ENCODE measurements at regions not wholly inside any gene's neighbourhood (a gene's known extent, or its start where the extent isn't known, plus 50 kb on each side); places are given as distances from the start of the nearest gene placed in this dataset.

GRCh38 chr2:122209377-122209776 is 453.9 kb downstream of the TSN start:
- Histone ChIP-seq H3K4me2 (ENCODE audit: insufficient read depth in 1 of 2, low read depth in 2 of 2, low read length in 2 of 2) (no peak overlapping the region), H2BK15ac (ENCODE audit: low read length) (no peak overlapping the region), H3K9me3 (ENCODE audit: insufficient read depth in 2 of 2, low read depth in 1 of 2, low read length in 1 of 2) (no peaks in the 10 kb centered on the region), H3K4ac (replicated peaks; ENCODE audit: insufficient read length, low read depth, low read length) (no peak overlapping the region), H3K36me3 (ENCODE audit: control insufficient read depth in 2 of 4, insufficient read depth in 4 of 4, low read length in 3 of 4) (no peaks in the 10 kb centered on the region), H2BK20ac (ENCODE audit: low read length) (no peak overlapping the region), H3K9ac (replicated peaks in 1 of 4; ENCODE audit: extremely low read depth in 1 of 4, low read depth in 3 of 4, low read length in 3 of 4) (no peak overlapping the region), H2AK5ac (ENCODE audit: low read depth, low read length) (no peak overlapping the region), H3K79me1 (ENCODE audit: low read depth, low read length) (no peaks in the 10 kb centered on the region), H3K79me2 (ENCODE audit: control insufficient read depth in 1 of 2, insufficient read depth in 2 of 2, low read length in 2 of 2) (no peaks in the 10 kb centered on the region), H4K91ac (replicated peaks; ENCODE audit: insufficient read length, low read length) (no peak overlapping the region), H2BK120ac (replicated peaks; ENCODE audit: low read depth, low read length) (no peak overlapping the region), H3K18ac (ENCODE audit: extremely low read depth, low read length) (no peak overlapping the region), H2BK12ac (ENCODE audit: low read depth, low read length) (no peak overlapping the region), H3K14ac (ENCODE audit: insufficient read length) (no peak overlapping the region), H2BK5ac (ENCODE audit: low read depth, low read length) (no peak overlapping the region), H4K20me1 (replicated peaks in 1 of 2; ENCODE audit: control insufficient read depth in 1 of 2, insufficient read depth in 2 of 2, low read length in 2 of 2) (no peaks in the 10 kb centered on the region), H4K8ac (ENCODE audit: extremely low read depth, insufficient read depth, low read length) (no peak overlapping the region), H3K23ac (ENCODE audit: insufficient read length) (no peak overlapping the region), H3K23me2 (ENCODE audit: low read depth, low read length) (no peaks in the 10 kb centered on the region), H3K27ac (ENCODE audit: low read depth, low read length) (no peak overlapping the region), H3K56ac (replicated peaks; ENCODE audit: insufficient read length, low read depth, low read length) (no peak overlapping the region), H3K27me3 (replicated peaks in 1 of 4; ENCODE audit: control insufficient read depth in 3 of 4, extremely low read depth in 1 of 4, insufficient read depth in 3 of 4, low read length in 3 of 4) (no peaks in the 10 kb centered on the region), H3K4me3 (ENCODE audit: extremely low read depth in 1 of 4, insufficient read depth in 2 of 4, low read depth in 3 of 4, low read length in 4 of 4) (no peak overlapping the region), H2AFZ (ENCODE audit: low read length) (no peak overlapping the region), H3K4me1 (replicated peaks in 1 of 4; ENCODE audit: control insufficient read depth in 3 of 4, insufficient read depth in 4 of 4, low read length in 3 of 4) (no peaks in the 10 kb centered on the region), H4K5ac (ENCODE audit: insufficient read length, low read depth, low read length) (no peak overlapping the region)
- DNase-seq (ENCODE audit: low read depth in 1 of 2, low spot score in 2 of 2) (no peak), FAIRE-seq (no peak)
- POLR2A ChIA-PET (ENCODE audit: partially characterized antibody): no interaction called here
- CTCF ChIA-PET (ENCODE audit: partially characterized antibody): interaction anchor here (1.9 kb wide), 2 partner anchors 8 to 19 kb away, joined by 6 to 9 read pairs; no protein-coding TSS in a partner anchor
- WGBS, 2 experiments (ENCODE audit: extremely low coverage in 1 of 2, insufficient coverage in 1 of 2, insufficient read length in 1 of 2, insufficient replicate concordance in 2 of 2, low coverage in 1 of 2, low lambda C conversion rate in 2 of 2, missing lambda C conversion rate in 1 of 2): 95% methylated on average over 2 of the region's 2 CpGs; no CpG with 5 or more reads in 1 of the 2 experiments
- TF ChIP-seq SUZ12 (IDR thresholded peaks at IDR 0.05; ENCODE audit: low read length) (no peak), MAFK (IDR thresholded peaks at IDR 0.05; ENCODE audit: low read depth, low read length) (no peak), CREB1 (IDR thresholded peaks at IDR 0.05) (no peak), SRF (IDR thresholded peaks at IDR 0.05; ENCODE audit: low read depth, low read length) (no peak), ASH2L (IDR thresholded peaks at IDR 0.05; ENCODE audit: low read length) (no peak), HDAC2 (IDR thresholded peaks at IDR 0.05; ENCODE audit: borderline replicate concordance in 1 of 2, low read depth in 2 of 2, low read length in 2 of 2) (no peak), SIN3A (conservative IDR thresholded peaks at IDR 0.05 in 1 of 2, IDR thresholded peaks at IDR 0.05 in 1 of 2; ENCODE audit: low read depth in 1 of 2, low read length in 2 of 2) (no peak), BCL11A (IDR thresholded peaks at IDR 0.05; ENCODE audit: low read depth in 2 of 2, low read length in 2 of 2) (no peak), USF2 (IDR thresholded peaks at IDR 0.05; ENCODE audit: low read length) (no peak), HDAC6 (IDR thresholded peaks at IDR 0.05; ENCODE audit: low read depth, low read length) (no peak), POU5F1 (IDR thresholded peaks at IDR 0.05; ENCODE audit: low read depth, low read length) (no peak), JUND (IDR thresholded peaks at IDR 0.05; ENCODE audit: low read length) (no peak), TCF12 (IDR thresholded peaks at IDR 0.05; ENCODE audit: low read depth, low read length) (no peak), TBP (IDR thresholded peaks at IDR 0.05; ENCODE audit: low read depth, low read length) (no peak), CBX5 (IDR thresholded peaks at IDR 0.05; ENCODE audit: low read depth, low read length) (no peak)
